HG02973 (cell line): ENCODE measurements at regions not wholly inside any gene's neighbourhood (a gene's known extent, or its start where the extent isn't known, plus 50 kb on each side); places are given as distances from the start of the nearest gene placed in this dataset.

Experiments used
- ATAC-seq: cut with Tn5 transposase; IDR thresholded peaks from one replicate; pipeline ENCODE4 v1.9.1; 2021; ENCODE audit warnings: moderate library complexity; ENCODE audit not compliant: unreplicated experiment

GRCh38 chr9:84393266-84393950, 52.9 kb upstream of the SLC28A3 start:
- no peak for ATAC-seq

GRCh38 chr9:84394036-84394435, 53.5 kb upstream of the SLC28A3 start:
- no peak for ATAC-seq

- peak; percentile 69 for ATAC-seq
Measured at GRCh38 chr9:84397151-84397728, 56.7 kb upstream of the SLC28A3 start.

- ATAC-seq, result no peak
Measured at GRCh38 chr9:84397822-84398221, 57.3 kb upstream of the SLC28A3 start.

GRCh38 chr9:84402517-84402916, 62.0 kb upstream of the SLC28A3 start:
- ATAC-seq, result no peak

GRCh38 chr9:84403288-84403687, 62.7 kb upstream of the SLC28A3 start:
- ATAC-seq, result no peak

- ATAC-seq, result no peak
Measured at GRCh38 chr9:84404095-84404686, 63.6 kb upstream of the SLC28A3 start.

GRCh38 chr9:84405667-84406066, 65.1 kb upstream of the SLC28A3 start:
- no peak for ATAC-seq

- no peak for ATAC-seq
Measured at GRCh38 chr9:84408416-84408815, 67.9 kb upstream of the SLC28A3 start.

GRCh38 chr9:84411683-84412267, 71.2 kb upstream of the SLC28A3 start:
- no peak for ATAC-seq

- no peak for ATAC-seq
Measured at GRCh38 chr9:84412654-84413053, 72.1 kb upstream of the SLC28A3 start.

- ATAC-seq, result no peak
Measured at GRCh38 chr9:84413301-84413700, 72.7 kb upstream of the SLC28A3 start.

- ATAC-seq, result no peak
Measured at GRCh38 chr9:84419031-84419602, 78.6 kb upstream of the SLC28A3 start.

- ATAC-seq, result no peak
Measured at GRCh38 chr9:84424931-84425330, 84.4 kb upstream of the SLC28A3 start.

GRCh38 chr9:84432746-84433145, 92.2 kb upstream of the SLC28A3 start:
- no peak for ATAC-seq

GRCh38 chr9:84435902-84436301, 95.3 kb upstream of the SLC28A3 start:
- ATAC-seq, result no peak

- no peak for ATAC-seq
Measured at GRCh38 chr9:84436386-84437109, 96.0 kb upstream of the SLC28A3 start.

GRCh38 chr9:84438391-84438790, 97.8 kb upstream of the SLC28A3 start:
- ATAC-seq, result no peak

- ATAC-seq, result no peak
Measured at GRCh38 chr9:84439250-84439649, 98.7 kb upstream of the SLC28A3 start.

GRCh38 chr9:84442712-84443111, 102.2 kb upstream of the SLC28A3 start:
- ATAC-seq, result no peak

GRCh38 chr9:84445737-84446136, 105.2 kb upstream of the SLC28A3 start:
- ATAC-seq, result no peak
